GM21360 (cell line): ENCODE measurements at regions not wholly inside any gene's neighbourhood (a gene's known extent, or its start where the extent isn't known, plus 50 kb on each side); places are given as distances from the start of the nearest gene placed in this dataset.

Experiments used
- ATAC-seq: cut with Tn5 transposase; IDR thresholded peaks from one replicate; pipeline ENCODE4 v1.9.1; 2021; ENCODE audit warnings: mild to moderate bottlenecking, moderate library complexity; ENCODE audit not compliant: unreplicated experiment

DNA sequence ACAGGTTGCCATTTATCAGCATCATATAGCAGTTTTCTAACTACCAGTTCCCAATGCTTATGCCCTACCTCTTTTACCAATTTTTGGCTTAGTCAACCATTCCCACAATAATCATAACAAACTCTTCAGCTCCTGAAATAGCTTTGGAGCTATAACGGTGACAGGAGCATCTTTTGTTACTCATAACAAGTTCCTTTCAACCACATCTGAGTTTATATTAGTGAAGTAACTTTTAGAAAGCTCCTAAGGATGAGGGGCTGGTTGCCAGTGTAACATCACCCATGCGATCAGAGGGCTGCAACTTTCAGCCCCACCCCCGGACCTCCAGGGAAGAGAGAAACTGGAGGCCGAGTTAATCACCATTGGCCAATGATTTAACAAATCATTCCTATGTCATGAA lies 495.3 kb upstream of the RASGRP1 start:
- no peak for ATAC-seq

DNA sequence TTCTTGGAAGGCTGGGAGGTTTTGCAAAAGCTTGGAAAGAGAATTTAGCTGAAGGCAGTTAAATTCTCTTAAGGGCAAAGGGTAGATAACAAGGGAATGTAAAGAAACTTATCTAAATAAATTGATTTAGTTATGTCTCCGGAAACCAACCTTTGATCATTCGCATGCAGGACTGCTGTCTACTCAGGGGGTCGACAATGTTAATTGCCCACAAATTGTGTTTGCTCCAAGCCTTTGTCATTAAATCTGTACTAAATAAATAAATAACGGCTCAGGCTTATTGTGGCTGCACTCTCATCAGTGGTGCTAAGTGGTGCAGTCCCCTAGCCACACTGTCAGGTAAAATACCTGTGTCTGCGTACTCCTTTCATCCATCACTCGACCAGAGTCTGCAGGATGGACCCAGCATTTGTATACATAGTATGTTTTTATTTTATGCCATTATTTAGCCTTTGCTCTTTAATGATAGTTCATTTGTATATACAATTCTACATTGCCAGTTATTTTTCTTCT lies 497.4 kb upstream of the RASGRP1 start:
- no peak for ATAC-seq

DNA sequence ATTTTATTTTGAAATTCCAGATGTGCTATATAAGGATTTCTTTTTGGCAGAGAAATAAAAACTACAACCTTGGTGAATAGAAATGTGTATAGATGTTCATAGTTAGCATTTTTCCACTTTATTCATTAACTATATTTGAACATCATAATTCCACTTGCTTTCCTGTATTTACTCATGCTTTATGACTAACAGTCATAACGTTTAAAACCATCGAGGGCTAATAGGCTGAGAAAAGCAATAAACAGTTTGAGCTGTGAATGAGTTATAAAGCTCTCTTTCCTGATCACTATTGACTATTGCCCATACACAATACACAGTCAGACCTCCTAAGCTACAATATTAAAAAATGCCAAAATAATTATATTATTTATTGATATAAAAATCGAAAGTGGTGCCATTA lies 502.1 kb upstream of the RASGRP1 start:
- ATAC-seq, result no peak

GRCh38 chr15:39074341-39074985 lies 506.4 kb upstream of the THBS1 start:
- ATAC-seq, result no peak

DNA sequence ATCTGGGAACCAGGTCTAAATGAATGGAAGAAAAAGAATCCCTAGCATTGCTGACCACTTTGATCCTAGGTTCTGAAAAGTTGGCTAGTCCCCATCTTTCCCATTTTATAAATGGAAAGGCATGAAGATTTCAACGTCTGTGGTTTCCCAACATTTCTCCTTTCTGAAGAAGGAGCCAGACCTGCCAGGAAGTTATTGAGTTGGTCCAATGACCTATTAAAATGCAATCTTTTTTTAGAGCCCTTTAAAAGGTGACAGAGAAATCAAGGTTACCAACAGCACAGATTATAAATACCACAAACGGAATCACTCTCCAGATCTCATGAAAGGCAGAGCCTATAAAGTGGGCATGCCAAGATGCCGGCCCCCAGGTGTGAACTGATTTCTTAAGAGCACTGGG lies 505.6 kb upstream of the THBS1 start:
- ATAC-seq, result no peak

GRCh38 chr15:39075756-39076341 lies 505.0 kb upstream of the THBS1 start:
- no peak for ATAC-seq

DNA sequence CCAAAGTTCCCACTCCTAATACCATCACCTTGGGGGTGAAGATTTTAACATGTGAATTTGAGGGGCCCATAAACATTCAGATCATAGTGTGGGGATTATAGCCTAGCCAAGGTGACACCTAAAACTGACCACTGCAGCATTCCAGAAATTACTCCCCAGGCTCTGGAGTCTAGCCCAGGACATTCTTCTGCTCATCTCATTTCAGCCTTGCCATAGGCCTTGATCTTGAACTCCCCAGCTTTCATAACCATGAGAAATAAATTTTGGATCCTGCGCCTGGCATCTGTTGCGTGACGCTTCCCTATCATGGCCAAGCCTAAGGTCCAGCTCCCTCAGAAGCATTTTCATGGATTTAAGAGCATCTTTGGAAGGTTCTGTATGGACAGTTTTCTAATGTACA lies 502.9 kb upstream of the THBS1 start:
- ATAC-seq, result no peak

DNA sequence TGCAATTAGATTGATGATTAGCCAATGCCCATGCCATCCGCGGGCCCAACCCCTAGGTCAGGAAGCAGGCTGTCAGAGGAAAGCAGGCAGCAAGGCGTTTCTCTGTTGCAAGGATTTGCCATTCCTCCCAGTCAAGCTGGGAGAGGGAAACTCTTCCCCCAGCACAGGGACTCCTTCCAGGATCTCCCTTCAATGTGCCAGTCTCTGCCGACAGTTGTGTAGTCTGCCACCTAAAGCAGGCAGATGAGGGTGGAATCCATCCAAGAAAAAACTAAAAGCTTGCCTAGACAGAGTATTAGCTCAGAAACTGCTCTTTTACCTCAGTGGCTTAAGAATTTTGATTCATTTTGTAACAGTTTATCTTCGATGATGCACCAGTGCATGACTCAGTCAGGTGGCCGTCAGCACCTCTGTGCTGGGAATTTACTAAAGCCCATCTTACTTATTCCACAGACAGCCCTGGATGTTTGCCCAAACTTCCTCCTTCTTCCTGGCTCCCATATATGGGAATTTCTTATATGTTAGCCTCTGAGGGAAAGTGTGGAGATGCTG lies 501.5 kb upstream of the THBS1 start:
- no peak for ATAC-seq

DNA sequence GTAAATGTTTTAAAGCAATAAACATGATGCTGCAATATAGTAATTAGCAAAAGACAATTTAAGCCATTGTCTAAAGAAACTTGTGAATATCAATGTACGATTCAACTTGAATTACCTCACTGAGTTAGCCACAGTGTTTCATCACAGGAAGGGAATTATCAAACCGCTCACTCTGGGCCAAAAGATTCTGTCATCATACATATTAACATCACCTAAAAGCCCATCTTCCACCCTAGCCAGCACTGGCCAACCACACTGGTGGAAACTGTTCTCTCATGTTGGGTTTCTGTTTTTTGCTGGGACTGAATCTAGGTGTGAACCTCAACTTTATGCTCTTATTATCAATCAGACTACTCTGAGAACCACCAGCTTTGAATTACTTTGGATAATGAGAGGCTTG lies 497.7 kb upstream of the THBS1 start:
- ATAC-seq, result no peak

DNA sequence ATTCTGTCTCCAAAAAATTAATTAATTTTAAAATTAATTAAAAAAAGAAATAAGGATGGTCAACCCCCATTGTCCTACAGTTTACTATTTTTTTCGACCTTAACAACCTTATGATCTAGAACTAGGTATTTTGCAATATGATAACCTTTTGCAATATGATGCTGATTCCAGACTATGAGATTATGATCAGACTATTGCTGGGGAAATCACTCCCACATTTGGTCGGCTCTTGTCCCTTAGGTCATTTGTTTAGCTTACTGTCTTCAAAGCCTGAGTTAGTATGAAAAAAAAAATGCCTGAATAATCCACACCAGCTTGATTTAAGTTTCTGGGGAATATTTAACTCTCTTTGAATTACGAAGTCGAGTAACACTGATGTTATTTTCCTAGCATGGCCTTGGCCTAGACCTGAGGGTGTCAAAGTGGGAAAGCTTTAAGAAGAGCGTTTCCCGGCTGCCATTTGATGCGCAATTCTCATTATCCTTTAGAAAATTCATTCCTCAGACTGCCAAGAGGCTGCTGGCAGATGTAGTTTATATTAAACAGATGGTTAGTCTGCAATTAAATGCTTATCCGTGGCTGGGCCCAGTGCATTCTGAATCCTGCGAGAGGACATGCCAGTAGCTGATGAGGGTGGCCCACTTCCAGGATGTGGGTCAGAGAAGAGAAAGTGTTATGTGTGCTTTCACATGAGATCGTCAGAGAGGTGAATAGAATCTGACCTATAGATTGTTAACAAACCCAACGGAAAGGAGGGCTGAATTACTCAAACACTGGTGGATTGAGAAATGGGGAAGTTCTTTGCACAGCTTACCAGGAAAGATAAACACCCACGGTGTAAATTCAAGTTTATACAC lies 496.0 kb upstream of the THBS1 start:
- no peak for ATAC-seq

DNA sequence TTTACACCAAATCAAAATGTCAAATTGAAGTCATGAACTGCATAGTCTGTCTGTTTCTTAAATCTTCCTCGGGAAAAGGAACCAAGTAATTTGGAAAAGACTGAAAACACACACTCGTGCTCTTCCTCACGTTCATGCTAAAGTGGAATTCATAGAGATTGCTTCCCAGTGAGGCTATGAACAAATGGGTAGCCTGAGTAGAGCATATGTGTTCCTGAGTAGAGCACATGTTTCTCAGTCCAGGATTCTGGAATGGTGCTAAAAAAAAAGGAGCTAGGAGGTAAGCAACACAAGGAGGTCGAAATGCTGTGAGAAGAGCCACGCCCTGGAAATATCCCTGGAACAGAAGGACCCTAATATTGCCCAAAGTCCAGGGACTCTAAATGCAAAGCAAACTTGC lies 494.2 kb upstream of the THBS1 start:
- ATAC-seq, result no peak

- no peak for ATAC-seq
Observed at GRCh38 chr15:39088156-39088555, 492.7 kb upstream of the THBS1 start.

DNA sequence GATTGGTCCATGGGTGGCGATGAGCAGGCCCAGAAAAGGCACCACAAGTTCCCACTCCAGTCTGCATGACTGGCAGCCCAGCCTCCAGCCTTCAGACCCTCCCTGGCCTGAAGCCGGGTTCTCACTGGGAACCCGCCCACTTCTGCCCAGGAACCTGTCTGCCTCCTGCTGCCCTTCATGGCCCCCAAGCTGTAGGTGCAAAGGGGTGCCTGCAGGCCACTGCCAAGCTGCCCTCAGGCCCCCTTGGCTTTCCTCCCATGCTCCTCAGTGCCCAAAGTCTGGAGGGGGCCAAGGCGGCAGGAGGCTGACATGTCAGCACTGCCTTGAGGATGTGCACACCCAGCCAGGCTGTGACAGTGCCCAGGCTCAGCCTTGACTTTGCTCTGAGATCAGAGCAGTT lies 488.5 kb upstream of the THBS1 start:
- no peak for ATAC-seq

DNA sequence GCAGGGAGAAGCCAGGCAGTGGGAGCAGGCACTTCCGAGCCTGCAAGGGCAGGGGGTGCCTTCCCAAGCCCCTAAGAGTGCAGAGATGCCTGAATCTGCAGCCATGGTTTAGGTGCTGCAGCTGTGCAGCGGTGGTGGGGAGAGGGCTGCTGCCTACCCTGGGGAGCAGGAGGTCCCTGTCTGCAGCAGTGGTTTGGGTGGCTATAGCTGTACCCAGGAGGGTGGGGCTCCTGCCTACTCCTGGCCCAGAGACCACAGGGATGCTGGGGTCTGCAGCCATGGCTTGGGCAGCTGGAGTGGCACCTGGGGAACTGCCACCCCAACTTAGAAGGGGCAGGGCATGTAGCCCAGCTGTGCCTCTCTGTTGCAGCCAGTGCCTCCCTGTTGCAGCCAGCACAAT lies 488.1 kb upstream of the THBS1 start:
- no peak for ATAC-seq

DNA sequence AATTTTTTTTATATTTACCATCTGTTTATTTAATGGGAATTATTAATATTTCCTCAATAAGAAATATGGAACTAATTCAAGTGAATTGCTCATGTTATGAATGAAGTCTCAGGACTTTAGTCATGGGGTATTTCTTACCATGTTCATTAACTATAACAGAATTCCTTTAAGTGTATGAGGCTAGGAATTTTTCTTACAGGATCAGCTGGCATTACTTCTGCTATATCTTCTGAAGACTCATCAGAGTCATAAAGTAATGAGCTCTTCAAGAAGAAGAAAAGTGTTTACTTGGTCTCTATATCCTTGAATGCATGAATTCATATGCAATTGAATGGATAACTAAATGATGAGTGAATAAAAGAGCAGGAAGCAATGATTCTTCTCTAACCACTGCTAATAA lies 486.8 kb upstream of the THBS1 start:
- ATAC-seq, result no peak

DNA sequence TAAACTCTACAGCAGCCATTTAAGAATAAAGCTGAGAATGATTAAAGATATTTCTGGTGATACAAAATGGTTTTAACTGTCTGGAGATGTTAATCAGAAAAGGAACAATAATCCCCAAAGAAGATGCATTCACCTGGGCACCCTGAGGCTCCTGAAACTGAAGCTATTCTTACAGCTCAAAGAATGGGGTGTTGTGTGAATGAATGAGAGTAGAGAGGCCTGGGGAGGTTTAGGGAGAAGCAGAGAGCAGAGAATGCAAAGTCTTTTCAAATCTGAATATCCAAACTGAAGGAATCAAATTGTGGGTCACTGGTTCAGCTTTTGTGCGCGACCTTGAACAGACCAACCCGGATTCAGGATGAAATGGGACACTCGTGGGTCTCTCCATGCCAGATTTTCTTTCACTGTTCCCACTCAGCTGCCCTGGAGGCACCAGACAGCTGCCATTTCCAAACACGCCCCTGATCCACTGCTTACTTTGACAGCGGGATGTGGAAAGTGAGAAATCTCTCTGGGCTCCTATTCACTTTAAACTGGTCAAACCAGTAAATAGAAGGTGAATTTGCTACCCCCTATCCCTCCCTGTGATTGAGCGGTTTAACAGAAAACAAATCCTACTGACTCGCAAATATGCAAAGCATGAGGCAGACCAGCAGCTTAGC lies 485.5 kb upstream of the THBS1 start:
- no peak for ATAC-seq

DNA sequence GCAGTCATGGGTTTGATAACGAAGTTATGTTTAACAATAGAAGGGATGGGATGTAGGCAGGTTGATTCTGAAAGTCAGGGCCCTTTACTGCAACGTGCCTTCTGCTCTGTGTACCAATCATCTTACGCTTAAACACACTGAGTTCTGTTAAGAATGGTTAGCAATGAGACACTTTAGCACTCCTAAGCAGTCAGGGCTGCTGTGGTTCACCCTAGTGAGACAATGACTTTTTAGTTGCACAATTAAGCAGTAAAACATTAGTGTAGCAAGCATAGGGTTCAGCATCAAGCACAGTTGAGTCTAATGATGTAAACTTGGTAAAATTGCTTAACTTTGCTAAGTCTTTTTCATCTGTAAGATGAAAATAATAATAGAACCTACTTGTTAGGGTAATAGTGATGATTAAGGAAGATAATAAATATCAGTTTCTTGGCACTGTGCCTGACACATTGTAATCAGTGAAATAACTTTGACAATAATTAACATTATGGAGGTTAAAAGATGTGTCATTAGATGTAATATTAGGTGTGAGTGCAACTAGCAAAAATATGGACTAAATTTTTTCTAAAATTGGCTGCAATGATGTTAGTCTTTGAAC lies 484.2 kb upstream of the THBS1 start:
- ATAC-seq, result no peak

GRCh38 chr15:39099524-39099923 lies 481.4 kb upstream of the THBS1 start:
- ATAC-seq, result no peak

DNA sequence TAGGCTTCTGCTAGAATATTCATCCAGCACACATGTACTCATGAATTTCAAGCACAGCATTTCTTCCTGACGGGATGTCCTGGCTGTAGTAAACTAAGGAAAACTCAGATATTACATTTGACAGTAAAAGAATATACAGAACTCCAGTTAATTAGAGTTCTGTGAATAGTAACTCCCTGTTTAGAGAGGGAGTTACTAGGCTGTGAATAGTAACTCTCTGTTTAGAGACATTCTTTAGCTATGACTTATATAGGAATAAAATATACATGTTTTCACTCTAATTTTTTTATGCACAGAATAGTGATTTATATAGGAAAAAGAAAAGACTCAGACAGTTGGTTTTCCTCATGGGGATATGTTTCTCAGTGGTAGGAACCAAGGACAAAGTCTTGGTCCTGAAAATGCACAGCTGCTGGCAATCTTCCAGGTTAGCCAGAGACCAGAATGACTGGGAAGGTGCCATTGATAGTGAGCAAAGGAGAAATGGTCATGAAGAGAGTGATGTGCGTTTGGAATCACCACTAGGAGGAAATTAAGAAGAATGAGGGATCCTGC lies 480.7 kb upstream of the THBS1 start:
- ATAC-seq, result no peak

GRCh38 chr15:39102431-39102830 lies 478.4 kb upstream of the THBS1 start:
- no peak for ATAC-seq
